Erythroblast (primary cell): ENCODE measurements at regions not wholly inside any gene's neighbourhood (a gene's known extent, or its start where the extent isn't known, plus 50 kb on each side); places are given as distances from the start of the nearest gene placed in this dataset.

Experiments used
- GATA1 ChIP-seq: IDR thresholded peaks from 2 replicates; pipeline ENCODE4 v1.6.1; 2011; ENCODE audit warnings: low read depth, mild to moderate bottlenecking, control low read depth, low read length, moderate library complexity
- POLR2A ChIP-seq: IDR thresholded peaks from 2 replicates; pipeline ENCODE4 v1.6.1; 2011; ENCODE audit warnings: mild to moderate bottlenecking, low read length

GRCh38 chr14:41957459-41957858 is 350.8 kb downstream of the LRFN5 start:
- TF ChIP-seq POLR2A (no peak), GATA1 (no peak)
